GM19023 (cell line): ENCODE measurements at regions not wholly inside any gene's neighbourhood (a gene's known extent, or its start where the extent isn't known, plus 50 kb on each side); places are given as distances from the start of the nearest gene placed in this dataset.
A peak's percentile ranks its signal among the peaks of the same experiment; 100 is the strongest.
"Not testable (repeated sequence)": the region's sequence is repeated elsewhere in the genome, so short reads cannot be mapped to it uniquely, and the experiment has no call there.

Experiments
- ATAC-seq: cut with Tn5 transposase; IDR thresholded peaks from one replicate; pipeline ENCODE4 v1.9.1; 2021; ENCODE audit warnings: mild to moderate bottlenecking, moderate library complexity; ENCODE audit not compliant: unreplicated experiment

DNA sequence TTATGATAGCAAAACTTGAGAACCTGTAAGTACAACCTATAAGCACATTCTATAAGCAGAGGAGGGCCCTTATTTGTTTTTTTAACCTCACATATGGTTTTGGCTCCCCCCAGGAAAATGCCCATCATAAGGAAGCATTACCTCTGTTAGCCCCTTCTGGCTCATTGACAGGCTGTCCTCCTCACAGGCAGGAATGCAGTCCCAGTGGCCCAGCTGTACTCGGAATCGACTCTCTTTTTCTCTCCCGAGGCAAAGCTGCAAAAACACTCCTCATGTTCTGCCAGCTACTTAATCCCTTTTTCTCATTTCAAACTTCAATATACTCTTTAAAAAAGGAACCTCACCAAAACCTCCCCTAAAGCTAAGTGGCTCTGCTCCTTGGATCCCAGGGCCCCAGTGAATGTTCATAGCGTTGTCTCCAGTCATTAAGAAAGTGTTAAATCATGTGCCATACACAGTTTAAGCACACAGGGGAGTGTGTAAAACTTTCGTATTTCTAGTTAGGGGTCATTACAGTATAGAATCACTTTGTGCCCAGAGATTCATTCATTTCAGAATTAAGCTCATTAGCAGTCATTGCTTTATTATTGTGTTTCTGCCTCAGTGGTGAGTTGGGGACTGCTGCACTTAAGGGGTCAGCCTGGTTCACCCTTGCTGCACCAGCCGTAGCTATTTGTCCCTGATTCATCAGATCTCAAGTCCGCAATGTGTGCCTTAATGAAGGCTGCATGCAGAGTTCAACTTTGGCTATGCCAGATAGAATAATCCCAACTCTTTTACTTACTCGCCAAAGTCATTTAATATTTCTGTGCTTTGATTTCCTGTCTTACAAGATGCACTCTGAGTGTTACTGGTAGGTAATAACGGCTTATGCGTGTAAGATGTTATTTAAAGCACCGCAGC lies 57.6 kb downstream of the JRKL start:
- ATAC-seq: no peak

GRCh38 chr11:96448225-96448624 lies 58.4 kb downstream of the JRKL start:
- no peak for ATAC-seq

DNA sequence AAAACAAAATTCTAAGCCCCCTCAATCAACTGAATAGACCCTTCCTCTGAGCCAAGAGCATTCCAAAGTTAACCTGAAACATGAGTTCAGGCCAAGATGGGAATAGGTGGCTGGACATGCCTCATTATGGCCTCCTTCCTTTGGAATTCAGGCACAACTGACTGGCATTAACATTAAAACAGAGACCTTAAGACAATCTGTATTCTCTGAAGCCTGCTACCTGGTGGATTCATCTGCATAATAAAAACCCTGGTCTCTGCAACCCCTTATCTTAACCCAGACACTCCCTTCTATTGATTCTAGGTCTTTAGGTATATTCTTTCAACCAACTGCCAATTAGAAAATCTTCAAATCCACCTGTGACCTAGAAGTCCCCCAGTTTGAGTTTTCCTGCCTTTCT lies 66.3 kb downstream of the JRKL start:
- ATAC-seq: no peak

DNA sequence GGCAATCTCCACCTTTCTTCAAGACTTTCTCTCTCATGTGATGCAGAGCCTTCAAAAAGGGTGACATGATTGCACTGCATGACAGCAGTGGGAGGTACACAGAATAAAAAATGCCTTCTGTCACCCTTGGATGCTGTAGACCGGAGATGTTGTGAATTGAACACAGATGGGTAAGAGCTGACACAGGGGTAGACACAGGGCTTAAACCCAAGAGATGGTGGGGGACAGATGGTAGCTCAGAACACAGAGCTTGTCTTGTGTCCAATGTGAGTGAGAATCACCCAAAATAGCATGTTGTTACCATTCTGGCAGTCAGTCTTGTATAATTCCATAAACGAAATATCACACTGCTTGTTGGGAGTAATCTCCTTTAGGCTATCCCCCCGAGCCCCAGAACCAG lies 69.9 kb downstream of the JRKL start:
- ATAC-seq: no peak

DNA sequence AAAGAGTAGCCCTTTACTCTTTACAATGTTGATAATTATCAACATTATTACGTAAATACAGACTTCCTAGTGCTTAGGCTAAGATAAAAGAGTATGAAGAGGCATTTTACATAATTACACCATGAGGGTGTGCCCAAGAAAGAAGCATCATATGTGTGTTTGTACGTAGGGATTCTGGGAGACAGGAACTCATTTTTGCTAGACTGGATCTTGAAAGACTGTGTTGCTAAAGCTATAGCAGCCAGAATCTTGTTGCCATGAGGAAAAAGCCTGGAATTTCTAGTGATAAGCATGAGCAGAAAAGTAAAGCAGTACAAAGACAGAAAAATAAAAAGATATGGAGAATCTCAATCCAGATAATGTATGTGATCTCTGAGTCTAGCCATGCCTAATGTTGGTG lies 72.1 kb downstream of the JRKL start:
- no peak for ATAC-seq

GRCh38 chr11:96464700-96465307 lies 75.0 kb downstream of the JRKL start:
- ATAC-seq: peak; percentile 73

- no peak for ATAC-seq
Measured at GRCh38 chr11:96465512-96465911, 75.7 kb downstream of the JRKL start.

GRCh38 chr11:96466607-96467006 lies 76.8 kb downstream of the JRKL start:
- no peak for ATAC-seq

- no peak for ATAC-seq
Measured at GRCh38 chr11:96469776-96470175, 80.0 kb downstream of the JRKL start.

- ATAC-seq: no peak
Measured at GRCh38 chr11:96470521-96470920, 80.7 kb downstream of the JRKL start.

- peak; percentile 87 for ATAC-seq
Measured at GRCh38 chr11:96472085-96472484, 82.3 kb downstream of the JRKL start.

GRCh38 chr11:96474263-96474662 lies 84.5 kb downstream of the JRKL start:
- ATAC-seq: no peak

DNA sequence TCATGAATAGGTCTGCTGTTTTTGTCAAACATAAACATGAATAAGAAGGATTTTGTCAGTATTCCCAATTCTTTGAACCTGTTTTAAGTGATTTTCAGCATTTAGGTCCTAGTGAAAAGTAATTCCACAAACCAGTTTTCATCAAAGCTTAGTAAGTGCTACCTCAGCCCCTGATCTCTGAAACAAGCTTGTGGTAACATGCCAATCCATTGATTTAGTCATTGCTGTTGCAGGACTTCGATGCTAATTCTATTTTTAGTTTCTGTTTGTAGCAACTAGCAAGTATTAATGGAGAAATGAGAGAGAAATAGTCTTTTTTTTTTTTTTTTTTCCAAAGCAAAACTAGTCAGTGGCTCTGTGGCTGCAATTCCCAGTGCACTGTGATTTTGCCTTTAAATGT lies 91.4 kb downstream of the JRKL start:
- no peak for ATAC-seq

DNA sequence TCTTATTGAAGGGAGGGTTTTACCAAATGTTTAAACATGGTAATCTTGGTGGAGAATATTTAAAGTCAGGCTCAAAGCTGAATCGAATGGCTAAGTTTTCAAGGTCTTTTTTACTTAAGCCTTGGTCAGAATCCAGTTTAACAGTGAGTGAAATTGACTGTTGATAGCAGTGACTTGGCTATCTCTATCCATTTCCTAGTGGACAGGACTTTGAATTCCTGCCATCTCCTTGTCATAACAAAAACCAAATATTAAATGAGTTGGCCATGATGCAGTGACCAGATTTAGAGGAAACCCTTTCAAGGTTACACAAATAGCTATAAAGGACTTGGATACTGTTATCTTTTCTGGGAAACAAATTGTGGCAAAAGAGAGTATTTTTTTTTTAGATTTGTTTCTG lies 92.0 kb downstream of the JRKL start:
- no peak for ATAC-seq

DNA sequence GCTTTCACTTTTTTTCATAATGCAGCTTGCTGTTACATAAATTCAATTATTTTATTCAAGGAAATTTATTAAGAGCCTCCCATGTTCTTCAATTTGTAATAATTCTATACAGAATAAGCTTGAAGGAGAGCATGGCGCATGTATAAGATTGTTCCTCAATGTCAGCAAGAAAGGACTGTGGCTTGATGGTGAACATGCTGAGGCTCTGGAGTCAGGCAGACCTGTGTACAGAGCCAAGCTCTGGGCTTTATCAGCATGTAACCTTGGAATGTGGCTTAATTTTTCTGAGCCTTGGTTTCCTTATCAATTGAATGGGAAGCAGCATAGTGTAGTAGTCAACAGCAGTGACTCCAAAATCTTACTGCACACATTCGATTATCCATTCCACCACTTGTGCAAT lies 92.4 kb downstream of the JRKL start:
- no peak for ATAC-seq

DNA sequence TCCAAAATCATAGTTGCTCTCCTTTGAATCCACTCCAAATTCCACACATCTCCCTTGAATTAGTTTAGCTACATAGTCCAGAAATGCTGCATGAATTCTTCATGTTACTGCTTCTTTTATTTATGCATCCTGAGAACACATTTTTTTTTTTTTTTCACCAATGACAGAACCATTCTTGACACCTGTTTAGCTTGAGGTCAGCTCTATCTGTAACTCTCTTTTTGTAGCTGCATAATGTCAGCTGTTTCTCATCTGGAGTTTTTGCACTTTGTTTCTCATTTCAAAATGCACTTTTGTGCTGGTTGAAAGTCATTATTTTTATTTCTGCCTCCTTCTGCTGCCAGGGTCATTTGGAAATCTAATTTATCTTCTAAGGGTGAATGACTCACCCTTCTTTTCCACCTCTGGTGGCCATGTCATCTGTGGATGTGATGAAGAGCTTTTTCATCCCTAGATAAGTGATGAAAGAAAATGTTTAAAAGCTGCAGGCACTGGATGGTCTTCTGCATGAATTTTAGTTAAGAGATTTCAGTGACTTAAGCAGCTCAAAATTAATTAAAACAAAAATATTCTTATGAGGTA lies 93.7 kb downstream of the JRKL start:
- no peak for ATAC-seq

DNA sequence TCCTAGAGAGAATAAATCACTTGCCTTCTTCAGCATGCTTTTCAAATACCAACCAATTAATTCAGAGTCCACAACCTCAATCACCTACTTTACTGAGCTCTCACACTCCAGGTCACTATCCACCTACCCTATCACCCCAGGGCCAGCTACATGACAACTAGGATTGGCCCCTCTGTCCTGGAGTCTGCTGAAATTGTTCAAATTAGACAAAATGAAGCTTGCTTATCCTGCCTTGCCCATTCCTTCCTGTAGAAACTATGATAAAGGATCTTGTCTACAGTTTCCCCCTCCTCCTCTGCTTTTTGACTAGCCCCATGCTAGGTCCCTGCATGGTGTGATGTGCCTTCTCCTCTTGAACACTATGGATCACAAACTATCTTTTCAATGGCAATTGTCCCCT lies 94.5 kb downstream of the JRKL start:
- no peak for ATAC-seq

- ATAC-seq: no peak
Measured at GRCh38 chr11:96486890-96487611, 97.2 kb downstream of the JRKL start.

DNA sequence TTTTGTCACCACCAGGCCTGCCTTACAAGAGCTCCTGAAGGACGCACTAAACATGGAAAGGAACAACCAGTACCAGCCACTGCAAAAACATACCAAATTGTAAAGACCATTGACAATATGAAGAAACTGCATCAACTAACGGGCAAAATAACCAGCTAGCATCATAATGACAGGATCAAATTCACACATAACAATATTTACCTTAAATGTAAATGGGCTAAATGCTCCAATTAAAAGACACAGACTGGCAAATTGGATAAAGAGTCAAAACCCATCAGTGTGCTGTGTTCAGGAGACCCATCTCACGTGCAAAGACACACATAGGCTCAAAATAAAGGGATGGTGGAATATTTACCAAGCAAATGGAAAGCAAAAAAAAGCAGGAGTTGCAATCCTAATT lies 99.1 kb downstream of the JRKL start:
- ATAC-seq: not testable (repeated sequence)

DNA sequence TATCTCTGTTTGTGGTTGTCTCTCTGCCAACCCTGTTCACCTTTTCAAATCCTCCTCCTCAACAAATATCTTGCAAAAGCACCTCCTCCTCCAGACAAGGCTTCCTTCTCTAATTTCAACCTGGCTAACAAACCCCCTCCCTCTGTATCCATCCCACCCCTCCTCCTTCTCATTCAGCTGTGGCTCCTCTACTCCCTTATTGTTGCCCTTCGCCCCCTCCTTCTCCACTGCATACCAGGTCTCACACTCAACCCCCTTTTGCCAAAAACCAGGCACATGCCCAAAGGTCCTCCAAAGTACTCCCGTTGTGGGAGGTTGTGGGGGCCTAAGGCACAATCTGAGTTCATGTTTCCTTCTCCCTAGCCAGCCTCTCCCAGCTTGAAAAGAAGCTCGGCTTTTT lies 110.6 kb downstream of the JRKL start:
- ATAC-seq: no peak

DNA sequence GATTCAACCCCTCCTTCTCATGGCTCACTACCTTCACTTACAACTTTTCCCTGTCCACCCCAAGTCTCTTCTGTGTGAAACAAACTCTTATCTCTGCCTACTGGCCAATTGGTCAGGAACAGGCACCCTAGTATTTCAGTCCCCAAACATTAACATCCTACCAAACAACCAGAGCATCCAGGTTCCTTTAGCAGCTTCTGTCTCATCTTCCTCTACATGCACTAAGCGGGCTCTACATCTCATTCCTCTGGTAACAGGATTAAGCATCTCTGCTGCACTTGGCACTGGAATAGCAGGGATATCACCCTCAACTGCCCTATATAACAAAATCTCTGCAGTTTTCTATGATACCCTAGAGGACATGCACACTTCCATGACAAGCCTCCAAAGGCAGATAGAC lies 116.2 kb downstream of the JRKL start:
- no peak for ATAC-seq

DNA sequence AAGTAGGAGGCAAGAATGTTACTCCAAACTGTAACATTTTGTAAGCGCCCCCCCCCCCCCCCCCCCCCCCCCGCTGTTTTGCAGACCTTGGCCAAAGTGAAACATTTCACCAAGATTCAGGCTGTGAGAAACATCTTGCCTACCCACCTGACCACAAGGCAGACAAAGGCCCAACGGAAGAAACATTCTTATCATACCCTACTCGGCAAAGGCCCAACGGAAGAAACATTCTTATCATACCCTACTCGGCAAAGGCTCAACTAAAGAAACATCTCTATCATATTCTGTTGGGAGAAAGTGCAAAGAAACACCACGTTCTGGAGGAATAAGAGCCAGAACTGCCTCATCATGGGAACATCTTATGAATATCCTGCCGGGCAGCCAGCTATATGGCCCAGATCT lies 117.1 kb downstream of the JRKL start:
- ATAC-seq: no peak
